GM12891 (cell line): ENCODE measurements at regions not wholly inside any gene's neighbourhood (a gene's known extent, or its start where the extent isn't known, plus 50 kb on each side); places are given as distances from the start of the nearest gene placed in this dataset.

Experiments used
- DNase-seq: peaks from one replicate; pipeline ENCODE4 v3.0.0; 2011; ENCODE audit warnings: low spot score; ENCODE audit not compliant: insufficient read length
- FAIRE-seq: peaks from 2 replicates; lab custom pipeline; 2011; peaks lifted over from hg19 to GRCh38; lab: Jason Lieb, UNC
- PAX5 ChIP-seq: IDR thresholded peaks from 2 replicates; pipeline ENCODE4 v1.6.1; 2011; ENCODE audit warnings: low read length, moderate library complexity, mild to moderate bottlenecking; ENCODE audit not compliant: insufficient read depth, severe bottlenecking
- POLR2A ChIP-seq: IDR thresholded peaks from 2 replicates; pipeline ENCODE4 v1.6.1; 2011; ENCODE audit warnings: low read depth, low read length, control low read depth
- POLR2AphosphoS5 ChIP-seq: IDR thresholded peaks from 2 replicates; pipeline ENCODE4 v1.6.1; 2011; ENCODE audit warnings: low read depth, low read length, control low read depth
- POU2F2 ChIP-seq: IDR thresholded peaks from 2 replicates; pipeline ENCODE4 v1.6.1; 2011; ENCODE audit warnings: low read depth, mild to moderate bottlenecking, control low read depth, low read length, moderate library complexity
- SPI1 ChIP-seq: IDR thresholded peaks from 2 replicates; pipeline ENCODE4 v1.6.1; 2011; ENCODE audit warnings: low read depth, low read length, control low read depth
- TAF1 ChIP-seq: IDR thresholded peaks from 2 replicates; pipeline ENCODE4 v1.6.1; 2011; ENCODE audit warnings: low read depth, low read length, control low read depth

GRCh38 chr11:70527046-70527395 lies 128.7 kb downstream of the CTTN start:
- DNase-seq (no peak), FAIRE-seq (no peak)
- TF ChIP-seq POU2F2 (no peak), POLR2AphosphoS5 (no peak), POLR2A (no peak), SPI1 (no peak), PAX5 (no peak), TAF1 (no peak)

DNA sequence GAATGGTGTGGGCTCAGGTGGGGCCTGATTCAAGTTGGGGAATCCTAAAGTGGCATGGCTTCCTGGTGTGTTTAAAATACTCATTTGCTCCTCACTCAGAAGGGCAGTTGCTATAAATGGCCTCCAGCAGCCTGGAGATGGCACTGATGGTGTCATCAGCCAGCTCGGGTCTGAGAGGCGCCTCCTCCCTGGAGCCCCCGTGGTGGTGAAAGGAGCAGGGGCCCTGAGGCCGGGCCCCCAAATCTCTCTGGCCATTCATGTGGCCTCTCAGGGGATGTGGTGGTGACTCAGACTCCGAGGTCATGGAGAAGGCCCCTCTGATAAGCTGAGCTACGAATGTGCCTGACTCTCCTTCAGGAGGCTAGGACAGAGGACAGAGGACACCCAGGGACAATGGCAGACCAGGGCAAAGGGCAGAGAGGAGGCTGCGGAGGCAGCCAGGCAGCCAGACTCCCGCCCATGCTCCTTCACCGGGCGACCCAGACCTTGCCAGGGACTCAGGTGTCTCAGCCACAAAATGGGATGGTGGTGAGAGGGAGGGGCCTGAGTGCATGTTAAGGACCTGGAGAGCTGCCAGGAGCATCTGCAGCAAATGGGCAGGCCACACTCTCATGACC lies 129.2 kb downstream of the CTTN start:
- DNase-seq (no peak), FAIRE-seq (no peak)
- TF ChIP-seq SPI1 (no peak), TAF1 (no peak), POU2F2 (no peak), PAX5 (no peak), POLR2AphosphoS5 (no peak), POLR2A (no peak)

GRCh38 chr11:70528046-70528793 lies 129.9 kb downstream of the CTTN start:
- no peak for DNase-seq
- TF ChIP-seq SPI1 = no peak
- no peak for TF ChIP-seq TAF1
- TF ChIP-seq POLR2A = no peak
- TF ChIP-seq POLR2AphosphoS5 = no peak
- no peak for TF ChIP-seq POU2F2
- TF ChIP-seq PAX5 = no peak
- no peak for FAIRE-seq

GRCh38 chr11:70528794-70529580 lies 130.7 kb downstream of the CTTN start:
- no peak for FAIRE-seq

GRCh38 chr11:70530010-70530409 lies 131.7 kb downstream of the CTTN start:
- DNase-seq (no peak), FAIRE-seq (no peak)
- TF ChIP-seq SPI1 (no peak), POLR2AphosphoS5 (no peak), POLR2A (no peak), POU2F2 (no peak), TAF1 (no peak), PAX5 (no peak)

More at GRCh38 chr11:70528794-70529580, 130.7 kb downstream of the CTTN start:
- no peak for DNase-seq
- TF ChIP-seq POU2F2 (no peak), POLR2A (no peak), SPI1 (no peak), PAX5 (no peak)

- no peak for FAIRE-seq
- no peak for DNase-seq
- TF ChIP-seq SPI1 (no peak), POU2F2 (no peak), PAX5 (no peak), TAF1 (no peak), POLR2A (no peak), POLR2AphosphoS5 (no peak)
Measured at GRCh38 chr11:70530629-70531185, 132.4 kb downstream of the CTTN start.

DNA sequence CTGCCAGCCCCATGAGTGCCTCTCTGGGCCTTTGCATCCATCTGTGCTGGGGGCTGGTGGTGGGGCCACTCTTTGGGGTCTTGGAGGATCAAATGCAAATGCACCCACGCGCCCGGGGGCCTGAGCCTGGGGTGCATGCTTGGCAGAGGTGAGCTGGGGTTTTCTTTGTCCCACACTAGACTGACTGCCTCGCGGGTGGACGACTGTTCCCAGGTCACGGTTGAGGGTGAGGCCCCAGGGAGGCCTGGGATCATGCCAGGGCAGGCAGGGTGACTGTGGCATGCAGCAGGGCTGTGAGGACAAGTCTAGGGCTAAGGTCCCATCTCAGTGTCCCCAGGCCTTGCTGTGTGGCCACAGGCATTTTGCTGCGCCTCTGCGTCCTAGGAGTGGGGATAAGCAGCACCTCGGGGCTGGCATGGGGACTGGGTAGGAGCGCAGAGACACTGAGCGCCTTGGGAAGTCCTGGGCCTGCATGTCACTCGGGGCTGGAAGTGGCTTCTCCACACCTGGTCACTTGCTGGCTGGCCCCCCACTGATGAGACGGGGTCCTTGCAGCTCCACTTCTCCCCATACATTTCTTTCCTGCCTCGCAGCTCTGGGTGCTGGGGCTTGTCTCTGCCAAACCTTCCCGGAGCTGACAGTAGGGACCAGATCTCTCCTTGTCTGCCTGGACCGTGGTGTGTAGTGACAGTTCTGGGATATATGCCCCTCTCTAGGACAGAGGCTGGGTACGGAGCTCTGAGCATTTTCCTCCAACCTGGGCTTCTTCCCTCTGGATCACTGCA lies 133.1 kb downstream of the CTTN start:
- FAIRE-seq = no peak
- no peak for DNase-seq
- TF ChIP-seq TAF1 = no peak
- no peak for TF ChIP-seq SPI1
- no peak for TF ChIP-seq PAX5
- no peak for TF ChIP-seq POLR2A
- no peak for TF ChIP-seq POLR2AphosphoS5
- no peak for TF ChIP-seq POU2F2

- FAIRE-seq = no peak
- no peak for TF ChIP-seq TAF1
- TF ChIP-seq PAX5 = no peak
- no peak for TF ChIP-seq SPI1
- TF ChIP-seq POLR2A = no peak
- no peak for TF ChIP-seq POLR2AphosphoS5
- no peak for TF ChIP-seq POU2F2
- DNase-seq = no peak
Measured at GRCh38 chr11:70532066-70532440, 133.7 kb downstream of the CTTN start.
